A673 (cell line): ENCODE measurements at regions not wholly inside any gene's neighbourhood (a gene's known extent, or its start where the extent isn't known, plus 50 kb on each side); places are given as distances from the start of the nearest gene placed in this dataset.

Experiments
- EZH2 ChIP-seq: fragments of 200-600 bp; sonication (generic); IDR thresholded peaks from 2 replicates; pipeline ENCODE4 v1.6.1; 2017; ENCODE audit warnings: borderline replicate concordance, low read depth, mild to moderate bottlenecking, mixed read lengths, antibody characterized with exemption, low read length; ENCODE audit not compliant: poor library complexity, severe bottlenecking
- TF ChIP-seq, protein P1 (sequence below): fragments of 300-800, 200-600 bp; sonication (generic); conservative IDR thresholded peaks from 2 replicates; pipeline ENCODE4 v1.5.1; 2017; ENCODE audit warnings: low read depth, mild to moderate bottlenecking, antibody characterized with exemption, low read length, moderate library complexity, mixed read lengths

DNA sequence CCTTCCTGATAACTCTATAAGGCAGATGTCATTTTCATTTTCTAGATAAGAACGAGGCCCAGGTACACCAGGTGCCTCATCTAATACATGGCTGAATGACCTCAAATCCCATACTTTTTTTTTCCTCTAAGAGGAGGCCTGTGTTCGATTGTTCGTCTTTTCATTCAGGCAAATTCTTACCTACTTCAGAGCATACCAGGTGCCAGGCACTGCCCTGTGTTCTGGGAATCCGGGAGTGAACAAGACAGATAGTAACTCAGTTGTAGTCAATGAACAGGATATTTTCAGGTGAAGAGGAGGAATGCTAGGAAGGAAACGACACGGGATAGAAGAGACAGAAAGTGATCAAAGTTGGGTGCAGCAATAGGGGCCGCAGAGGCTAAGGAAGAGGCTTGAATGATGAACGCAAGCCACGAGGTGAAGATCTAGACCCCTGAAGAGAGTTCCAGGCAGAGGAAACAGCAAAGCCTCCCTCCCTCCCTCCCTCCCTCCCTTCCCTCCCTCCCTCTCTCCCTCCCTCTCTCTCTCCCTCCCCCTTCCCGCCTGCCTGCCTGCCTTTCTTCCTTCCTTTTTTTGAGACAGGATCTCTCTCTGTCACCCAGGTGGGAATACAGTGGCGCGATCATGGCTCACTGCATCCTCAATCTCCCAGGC is 150.1 kb upstream of the ZNF217 start:
- TF ChIP-seq EZH2, result no peak
- TF ChIP-seq, protein P1, sequence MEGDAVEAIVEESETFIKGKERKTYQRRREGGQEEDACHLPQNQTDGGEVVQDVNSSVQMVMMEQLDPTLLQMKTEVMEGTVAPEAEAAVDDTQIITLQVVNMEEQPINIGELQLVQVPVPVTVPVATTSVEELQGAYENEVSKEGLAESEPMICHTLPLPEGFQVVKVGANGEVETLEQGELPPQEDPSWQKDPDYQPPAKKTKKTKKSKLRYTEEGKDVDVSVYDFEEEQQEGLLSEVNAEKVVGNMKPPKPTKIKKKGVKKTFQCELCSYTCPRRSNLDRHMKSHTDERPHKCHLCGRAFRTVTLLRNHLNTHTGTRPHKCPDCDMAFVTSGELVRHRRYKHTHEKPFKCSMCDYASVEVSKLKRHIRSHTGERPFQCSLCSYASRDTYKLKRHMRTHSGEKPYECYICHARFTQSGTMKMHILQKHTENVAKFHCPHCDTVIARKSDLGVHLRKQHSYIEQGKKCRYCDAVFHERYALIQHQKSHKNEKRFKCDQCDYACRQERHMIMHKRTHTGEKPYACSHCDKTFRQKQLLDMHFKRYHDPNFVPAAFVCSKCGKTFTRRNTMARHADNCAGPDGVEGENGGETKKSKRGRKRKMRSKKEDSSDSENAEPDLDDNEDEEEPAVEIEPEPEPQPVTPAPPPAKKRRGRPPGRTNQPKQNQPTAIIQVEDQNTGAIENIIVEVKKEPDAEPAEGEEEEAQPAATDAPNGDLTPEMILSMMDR, result no peak
